ENCODE measurements at regions not wholly inside any gene's neighbourhood (a gene's known extent, or its start where the extent isn't known, plus 50 kb on each side); places are given as distances from the start of the nearest gene placed in this dataset.

DNA sequence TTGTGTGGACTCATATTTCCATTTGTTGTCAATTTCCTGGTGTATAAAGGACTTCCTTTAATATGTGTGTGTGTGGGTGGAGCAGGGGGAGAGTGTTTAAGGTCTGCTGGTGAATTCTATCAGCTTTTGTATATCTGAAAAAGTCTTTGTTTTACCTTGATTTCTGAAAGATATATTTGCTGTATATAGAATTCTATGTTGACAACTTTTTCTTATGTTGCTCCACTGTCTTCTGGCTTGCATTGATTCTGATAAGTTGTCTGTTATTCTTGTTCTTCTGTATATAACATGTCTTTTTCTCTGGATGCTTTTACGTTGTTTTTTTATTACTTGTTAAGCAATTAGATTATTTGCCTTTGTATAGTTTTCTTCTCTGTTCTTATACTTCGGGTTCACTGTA is 90.0 kb upstream of the CEP162 start:
- TF ChIP-seq, protein P1, sequence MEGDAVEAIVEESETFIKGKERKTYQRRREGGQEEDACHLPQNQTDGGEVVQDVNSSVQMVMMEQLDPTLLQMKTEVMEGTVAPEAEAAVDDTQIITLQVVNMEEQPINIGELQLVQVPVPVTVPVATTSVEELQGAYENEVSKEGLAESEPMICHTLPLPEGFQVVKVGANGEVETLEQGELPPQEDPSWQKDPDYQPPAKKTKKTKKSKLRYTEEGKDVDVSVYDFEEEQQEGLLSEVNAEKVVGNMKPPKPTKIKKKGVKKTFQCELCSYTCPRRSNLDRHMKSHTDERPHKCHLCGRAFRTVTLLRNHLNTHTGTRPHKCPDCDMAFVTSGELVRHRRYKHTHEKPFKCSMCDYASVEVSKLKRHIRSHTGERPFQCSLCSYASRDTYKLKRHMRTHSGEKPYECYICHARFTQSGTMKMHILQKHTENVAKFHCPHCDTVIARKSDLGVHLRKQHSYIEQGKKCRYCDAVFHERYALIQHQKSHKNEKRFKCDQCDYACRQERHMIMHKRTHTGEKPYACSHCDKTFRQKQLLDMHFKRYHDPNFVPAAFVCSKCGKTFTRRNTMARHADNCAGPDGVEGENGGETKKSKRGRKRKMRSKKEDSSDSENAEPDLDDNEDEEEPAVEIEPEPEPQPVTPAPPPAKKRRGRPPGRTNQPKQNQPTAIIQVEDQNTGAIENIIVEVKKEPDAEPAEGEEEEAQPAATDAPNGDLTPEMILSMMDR (IDR thresholded peaks at IDR 0.05; ENCODE audit: low read length): no peak
- no peak for TF ChIP-seq EZH2 (IDR thresholded peaks at IDR 0.05; ENCODE audit: borderline replicate concordance, low read length)
